ENCODE measurements at regions not wholly inside any gene's neighbourhood (a gene's known extent, or its start where the extent isn't known, plus 50 kb on each side); places are given as distances from the start of the nearest gene placed in this dataset.

GRCh38 chr2:138182250-138182936, 218.1 kb downstream of the HNMT start:
- no peak for DNase-seq (ENCODE audit: low spot score)
- TF ChIP-seq CTCF (IDR thresholded peaks at IDR 0.05; ENCODE audit: extremely low read depth, insufficient read depth, missing control alignments), result no peak
- in situ Hi-C loops (cut with MboI; ENCODE audit: low pct_unique_long_range_greater_than_20kb, low sequenced_read_pairs, unreplicated experiment), result no loop called here

DNA sequence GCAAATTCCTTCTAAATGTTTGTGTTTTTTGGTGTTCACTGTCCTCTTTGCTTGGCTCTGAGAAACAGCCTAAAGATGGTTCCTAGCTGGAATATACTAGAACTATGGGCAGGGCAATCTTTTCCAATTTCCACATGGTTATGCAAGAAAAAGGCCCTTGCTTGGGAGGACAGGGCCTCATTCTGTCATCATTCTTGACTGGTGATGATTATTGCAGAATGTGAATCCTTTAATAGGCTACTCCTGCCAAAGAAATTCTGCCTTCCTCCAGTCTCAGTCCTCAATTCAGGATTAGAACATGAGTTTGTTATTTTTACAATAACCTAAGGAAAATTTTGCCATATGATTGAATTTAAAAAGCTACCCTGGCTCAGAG, 218.7 kb downstream of the HNMT start:
- in situ Hi-C loops (cut with MboI; ENCODE audit: low pct_unique_long_range_greater_than_20kb, low sequenced_read_pairs, unreplicated experiment), result no loop called here
- no peak for DNase-seq (ENCODE audit: low spot score)

DNA sequence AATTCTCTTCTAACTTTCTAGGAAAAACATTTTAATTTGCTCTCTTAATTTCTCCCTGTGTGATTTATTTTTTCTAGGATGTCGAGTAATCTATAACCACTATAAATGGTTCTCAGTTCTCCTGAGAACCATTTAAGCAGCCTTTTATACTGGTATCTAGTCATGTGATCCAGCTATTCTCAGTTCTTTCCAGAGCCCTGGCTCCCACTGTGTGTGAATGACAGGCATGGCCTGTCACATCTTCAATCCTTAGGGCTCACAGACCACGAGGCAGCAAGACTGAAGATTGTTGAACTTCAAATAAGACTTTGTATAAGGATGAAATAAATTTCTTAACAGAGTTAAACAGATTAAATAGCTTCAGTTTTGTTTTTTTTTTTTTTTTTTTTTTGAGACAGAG, 219.4 kb downstream of the HNMT start:
- no peak for TF ChIP-seq CTCF (IDR thresholded peaks at IDR 0.05; ENCODE audit: extremely low read depth, insufficient read depth, missing control alignments)
- in situ Hi-C loops (cut with MboI; ENCODE audit: low pct_unique_long_range_greater_than_20kb, low sequenced_read_pairs, unreplicated experiment), result no loop called here

More for the DNA sequence above, 218.7 kb downstream of the HNMT start:
- no peak for TF ChIP-seq CTCF (IDR thresholded peaks at IDR 0.05; ENCODE audit: extremely low read depth, insufficient read depth, missing control alignments)

GRCh38 chr2:138184428-138184827, 220.2 kb downstream of the HNMT start:
- in situ Hi-C loops (cut with MboI; ENCODE audit: low pct_unique_long_range_greater_than_20kb, low sequenced_read_pairs, unreplicated experiment), result no loop called here
- no peak for TF ChIP-seq CTCF (IDR thresholded peaks at IDR 0.05; ENCODE audit: extremely low read depth, insufficient read depth, missing control alignments)
- no peak for DNase-seq (ENCODE audit: low spot score)

More for the DNA sequence above, 219.4 kb downstream of the HNMT start:
- no peak for DNase-seq (ENCODE audit: low spot score)

- no peak for TF ChIP-seq CTCF (IDR thresholded peaks at IDR 0.05; ENCODE audit: extremely low read depth, insufficient read depth, missing control alignments)
- DNase-seq (ENCODE audit: low spot score), result no peak
- in situ Hi-C loops (cut with MboI; ENCODE audit: low pct_unique_long_range_greater_than_20kb, low sequenced_read_pairs, unreplicated experiment), result no loop called here
Observed at GRCh38 chr2:138185827-138186226, 221.6 kb downstream of the HNMT start.

DNA sequence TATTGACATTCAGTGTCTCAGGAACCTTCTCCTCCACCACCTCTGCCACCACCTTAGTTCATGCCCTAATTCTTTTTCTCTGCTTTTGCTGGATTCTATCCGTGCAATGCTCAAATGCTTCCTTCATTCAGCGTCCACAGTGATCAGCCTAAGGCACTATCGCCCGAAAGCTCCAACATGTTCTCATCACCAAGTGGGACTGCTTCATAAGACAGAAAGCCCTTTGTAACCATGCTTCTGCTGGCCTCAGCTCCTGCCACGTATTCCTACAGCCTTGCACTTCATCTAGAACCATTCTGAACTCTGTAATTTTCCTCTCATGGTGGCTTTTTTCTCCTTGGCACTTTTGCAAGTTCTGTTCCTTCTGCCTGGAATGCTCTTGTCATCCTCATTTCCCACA, 222.9 kb downstream of the HNMT start:
- TF ChIP-seq CTCF (IDR thresholded peaks at IDR 0.05; ENCODE audit: extremely low read depth, insufficient read depth, missing control alignments), result no peak
- DNase-seq (ENCODE audit: low spot score), result no peak
- in situ Hi-C loops (cut with MboI; ENCODE audit: low pct_unique_long_range_greater_than_20kb, low sequenced_read_pairs, unreplicated experiment), result no loop called here
